H1 (cell line): ENCODE measurements at regions not wholly inside any gene's neighbourhood (a gene's known extent, or its start where the extent isn't known, plus 50 kb on each side); places are given as distances from the start of the nearest gene placed in this dataset.

Source experiments
- ASH2L ChIP-seq: fragments of 200-600, 300-600 bp; sonication (generic); IDR thresholded peaks from one replicate; pipeline ENCODE4 v1.7.1; 2017; ENCODE audit warnings: low read length
- ATF3 ChIP-seq: IDR thresholded peaks from 2 replicates; pipeline ENCODE4 v1.6.1; 2011; ENCODE audit warnings: low read depth, mild to moderate bottlenecking, low read length; ENCODE audit not compliant: insufficient read depth
- BRCA1 ChIP-seq: IDR thresholded peaks from 2 replicates; pipeline ENCODE4 v1.6.1; 2012; ENCODE audit warnings: low read depth, low read length, improper control_type of control experiment
- EP300 ChIP-seq, 2 experiments: IDR thresholded peaks; 1 replicate in 1 of 2; 2 replicates in 1 of 2; pipeline ENCODE4 v1.6.1; 2011 to 2012; ENCODE audit warnings: low read depth in 2 of 2, low read length in 2 of 2, mild to moderate bottlenecking in 2 of 2, borderline replicate concordance in 1 of 2, inconsistent platforms in 1 of 2, moderate library complexity in 1 of 2
- KDM1A ChIP-seq: fragments of 200-600, 300-600 bp; sonication (generic); IDR thresholded peaks from 2 replicates; pipeline ENCODE4 v1.7.1; 2016; ENCODE audit warnings: mild to moderate bottlenecking, low read length, borderline replicate concordance
- KDM4A ChIP-seq: IDR thresholded peaks from one replicate; pipeline ENCODE4 v1.7.1; 2012; ENCODE audit warnings: low read depth, mild to moderate bottlenecking, moderate library complexity, low read length, inconsistent platforms; ENCODE audit not compliant: severe bottlenecking
- RFX5 ChIP-seq: IDR thresholded peaks from 2 replicates; pipeline ENCODE4 v1.6.1; 2011; ENCODE audit warnings: low read depth, low read length, improper control_type of control experiment, borderline replicate concordance
- SP2 ChIP-seq: IDR thresholded peaks from 2 replicates; pipeline ENCODE4 v1.6.1; 2012; ENCODE audit warnings: mild to moderate bottlenecking, low read length, inconsistent platforms

GRCh38 chr14:98082833-98083232 lies 1189.2 kb downstream of the BCL11B start (continued):
- TF ChIP-seq EP300 (IDR thresholded peaks at IDR 0.05; ENCODE audit: borderline replicate concordance in 1 of 2, low read depth in 2 of 2, low read length in 2 of 2) (no peak), ATF3 (no peak), SP2 (no peak), ASH2L (no peak), RFX5 (no peak), BRCA1 (no peak), KDM4A (no peak), KDM1A (no peak)
